Neural cell (in vitro differentiated cells): ENCODE measurements at regions not wholly inside any gene's neighbourhood (a gene's known extent, or its start where the extent isn't known, plus 50 kb on each side); places are given as distances from the start of the nearest gene placed in this dataset.

Experiments
- EZH2 ChIP-seq: fragments of 200-600, 300-800 bp; shearing (Covaris generic), sonication (generic); IDR thresholded peaks from 2 replicates; pipeline ENCODE4 v1.6.1; 2014; ENCODE audit warnings: antibody characterized with exemption, low read length, borderline replicate concordance, mild to moderate bottlenecking; ENCODE audit not compliant: insufficient read depth, poor library complexity, severe bottlenecking
- MXI1 ChIP-seq: fragments of 450-650 bp; conservative IDR thresholded peaks from 2 replicates; pipeline ENCODE4 v1.6.1; 2014; ENCODE audit warnings: antibody characterized with exemption, mild to moderate bottlenecking; ENCODE audit not compliant: poor library complexity, severe bottlenecking
- POLR2AphosphoS5 ChIP-seq: IDR thresholded peaks from 2 replicates; pipeline ENCODE4 v1.6.1; 2012
- RAD21 ChIP-seq: fragments of 450-650 bp; conservative IDR thresholded peaks from 2 replicates; pipeline ENCODE4 v1.6.1; 2014; ENCODE audit warnings: antibody characterized with exemption, mild to moderate bottlenecking, moderate library complexity
- SMC3 ChIP-seq: fragments of 450-650 bp; conservative IDR thresholded peaks from 2 replicates; pipeline ENCODE4 v1.6.1; 2014; ENCODE audit warnings: antibody characterized with exemption, mild to moderate bottlenecking, moderate library complexity; ENCODE audit not compliant: poor library complexity
- TAF1 ChIP-seq: IDR thresholded peaks from 2 replicates; pipeline ENCODE4 v1.6.1; 2012; ENCODE audit warnings: low read depth
- TF ChIP-seq, protein P1 (sequence below): fragments of 450-650 bp; IDR thresholded peaks from 2 replicates; pipeline ENCODE4 v1.5.1; 2014; ENCODE audit warnings: antibody characterized with exemption, mild to moderate bottlenecking, moderate library complexity; ENCODE audit not compliant: poor library complexity, severe bottlenecking
- TF ChIP-seq, protein P2 (sequence below): IDR thresholded peaks from 2 replicates; pipeline ENCODE4 v1.6.1; 2012; ENCODE audit warnings: borderline replicate concordance

DNA sequence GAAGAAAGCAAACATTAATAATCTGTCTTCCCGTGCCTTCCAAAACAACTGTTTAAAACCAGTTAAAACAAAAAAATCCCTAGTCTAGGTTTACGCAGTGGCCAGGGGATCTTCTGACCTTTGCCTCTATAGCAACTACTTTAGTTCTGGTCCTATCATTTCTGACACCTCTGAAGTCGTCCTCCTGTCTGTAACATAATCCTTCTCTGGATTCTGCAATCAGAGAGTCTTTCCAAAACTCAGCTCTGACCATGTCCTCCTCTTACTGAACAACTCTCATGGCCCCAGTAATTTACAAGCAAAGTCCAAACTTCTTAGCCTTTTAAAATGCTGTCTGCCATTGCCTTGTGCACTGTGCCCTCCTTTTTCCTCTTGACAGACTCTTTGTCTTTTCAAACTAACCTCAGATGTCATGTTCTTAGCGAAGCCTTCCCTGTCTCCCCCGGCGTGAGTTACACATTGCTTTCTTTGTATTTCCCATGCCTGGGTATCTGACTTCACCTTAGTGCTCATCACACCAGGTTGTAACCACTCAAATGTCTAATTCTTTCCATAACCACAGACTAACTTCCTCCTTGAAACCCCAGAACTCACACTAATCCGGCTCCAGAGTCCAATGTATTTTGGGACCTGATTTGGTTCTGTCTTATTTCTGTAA, 105.2 kb upstream of the BNIP2 start:
- TF ChIP-seq EZH2 (no peak), TAF1 (no peak), POLR2AphosphoS5 (no peak), MXI1 (no peak), SMC3 (no peak), RAD21 (no peak)
- TF ChIP-seq, protein P1, sequence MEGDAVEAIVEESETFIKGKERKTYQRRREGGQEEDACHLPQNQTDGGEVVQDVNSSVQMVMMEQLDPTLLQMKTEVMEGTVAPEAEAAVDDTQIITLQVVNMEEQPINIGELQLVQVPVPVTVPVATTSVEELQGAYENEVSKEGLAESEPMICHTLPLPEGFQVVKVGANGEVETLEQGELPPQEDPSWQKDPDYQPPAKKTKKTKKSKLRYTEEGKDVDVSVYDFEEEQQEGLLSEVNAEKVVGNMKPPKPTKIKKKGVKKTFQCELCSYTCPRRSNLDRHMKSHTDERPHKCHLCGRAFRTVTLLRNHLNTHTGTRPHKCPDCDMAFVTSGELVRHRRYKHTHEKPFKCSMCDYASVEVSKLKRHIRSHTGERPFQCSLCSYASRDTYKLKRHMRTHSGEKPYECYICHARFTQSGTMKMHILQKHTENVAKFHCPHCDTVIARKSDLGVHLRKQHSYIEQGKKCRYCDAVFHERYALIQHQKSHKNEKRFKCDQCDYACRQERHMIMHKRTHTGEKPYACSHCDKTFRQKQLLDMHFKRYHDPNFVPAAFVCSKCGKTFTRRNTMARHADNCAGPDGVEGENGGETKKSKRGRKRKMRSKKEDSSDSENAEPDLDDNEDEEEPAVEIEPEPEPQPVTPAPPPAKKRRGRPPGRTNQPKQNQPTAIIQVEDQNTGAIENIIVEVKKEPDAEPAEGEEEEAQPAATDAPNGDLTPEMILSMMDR, result no peak
- TF ChIP-seq, protein P2, sequence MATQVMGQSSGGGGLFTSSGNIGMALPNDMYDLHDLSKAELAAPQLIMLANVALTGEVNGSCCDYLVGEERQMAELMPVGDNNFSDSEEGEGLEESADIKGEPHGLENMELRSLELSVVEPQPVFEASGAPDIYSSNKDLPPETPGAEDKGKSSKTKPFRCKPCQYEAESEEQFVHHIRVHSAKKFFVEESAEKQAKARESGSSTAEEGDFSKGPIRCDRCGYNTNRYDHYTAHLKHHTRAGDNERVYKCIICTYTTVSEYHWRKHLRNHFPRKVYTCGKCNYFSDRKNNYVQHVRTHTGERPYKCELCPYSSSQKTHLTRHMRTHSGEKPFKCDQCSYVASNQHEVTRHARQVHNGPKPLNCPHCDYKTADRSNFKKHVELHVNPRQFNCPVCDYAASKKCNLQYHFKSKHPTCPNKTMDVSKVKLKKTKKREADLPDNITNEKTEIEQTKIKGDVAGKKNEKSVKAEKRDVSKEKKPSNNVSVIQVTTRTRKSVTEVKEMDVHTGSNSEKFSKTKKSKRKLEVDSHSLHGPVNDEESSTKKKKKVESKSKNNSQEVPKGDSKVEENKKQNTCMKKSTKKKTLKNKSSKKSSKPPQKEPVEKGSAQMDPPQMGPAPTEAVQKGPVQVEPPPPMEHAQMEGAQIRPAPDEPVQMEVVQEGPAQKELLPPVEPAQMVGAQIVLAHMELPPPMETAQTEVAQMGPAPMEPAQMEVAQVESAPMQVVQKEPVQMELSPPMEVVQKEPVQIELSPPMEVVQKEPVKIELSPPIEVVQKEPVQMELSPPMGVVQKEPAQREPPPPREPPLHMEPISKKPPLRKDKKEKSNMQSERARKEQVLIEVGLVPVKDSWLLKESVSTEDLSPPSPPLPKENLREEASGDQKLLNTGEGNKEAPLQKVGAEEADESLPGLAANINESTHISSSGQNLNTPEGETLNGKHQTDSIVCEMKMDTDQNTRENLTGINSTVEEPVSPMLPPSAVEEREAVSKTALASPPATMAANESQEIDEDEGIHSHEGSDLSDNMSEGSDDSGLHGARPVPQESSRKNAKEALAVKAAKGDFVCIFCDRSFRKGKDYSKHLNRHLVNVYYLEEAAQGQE, result no peak
